SK-N-MC (cell line): ENCODE measurements at regions not wholly inside any gene's neighbourhood (a gene's known extent, or its start where the extent isn't known, plus 50 kb on each side); places are given as distances from the start of the nearest gene placed in this dataset.

Source experiments
- EZH2 ChIP-seq: fragments of 200-600 bp; sonication (generic); IDR thresholded peaks from one replicate; pipeline ENCODE4 v1.6.1; 2017; ENCODE audit warnings: antibody characterized with exemption
- POLR2AphosphoS5 ChIP-seq: IDR thresholded peaks from 2 replicates; pipeline ENCODE4 v1.6.1; 2012; ENCODE audit warnings: mild to moderate bottlenecking, low read depth, low read length, borderline replicate concordance

- TF ChIP-seq POLR2AphosphoS5 (no peak), EZH2 (no peak)
Observed at GRCh38 chr5:34497470-34497808, 158.7 kb upstream of the RAI14 start.
